ENCODE measurements at regions not wholly inside any gene's neighbourhood (a gene's known extent, or its start where the extent isn't known, plus 50 kb on each side); places are given as distances from the start of the nearest gene placed in this dataset.

DNA sequence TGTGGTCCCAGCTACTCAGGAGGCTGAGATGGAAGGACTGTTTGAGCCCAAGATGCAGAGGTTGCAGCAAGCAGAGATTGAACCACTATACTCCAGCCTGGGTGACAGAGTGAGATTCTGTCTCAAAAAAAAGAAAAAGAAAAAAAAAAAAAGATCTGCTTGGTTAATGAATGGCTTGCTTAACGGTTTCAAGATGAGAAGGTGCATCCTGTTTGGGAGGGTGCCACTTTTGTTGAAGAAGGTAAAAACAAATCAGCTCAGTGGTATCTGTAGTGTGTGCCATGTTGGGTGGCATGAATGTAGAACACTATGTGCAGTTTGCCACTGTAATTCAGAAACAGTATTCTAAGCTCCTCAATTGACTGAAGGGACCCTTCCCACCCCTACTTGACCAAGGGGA is 94.9 kb upstream of the ETV3 start:
- TF ChIP-seq, protein P1, sequence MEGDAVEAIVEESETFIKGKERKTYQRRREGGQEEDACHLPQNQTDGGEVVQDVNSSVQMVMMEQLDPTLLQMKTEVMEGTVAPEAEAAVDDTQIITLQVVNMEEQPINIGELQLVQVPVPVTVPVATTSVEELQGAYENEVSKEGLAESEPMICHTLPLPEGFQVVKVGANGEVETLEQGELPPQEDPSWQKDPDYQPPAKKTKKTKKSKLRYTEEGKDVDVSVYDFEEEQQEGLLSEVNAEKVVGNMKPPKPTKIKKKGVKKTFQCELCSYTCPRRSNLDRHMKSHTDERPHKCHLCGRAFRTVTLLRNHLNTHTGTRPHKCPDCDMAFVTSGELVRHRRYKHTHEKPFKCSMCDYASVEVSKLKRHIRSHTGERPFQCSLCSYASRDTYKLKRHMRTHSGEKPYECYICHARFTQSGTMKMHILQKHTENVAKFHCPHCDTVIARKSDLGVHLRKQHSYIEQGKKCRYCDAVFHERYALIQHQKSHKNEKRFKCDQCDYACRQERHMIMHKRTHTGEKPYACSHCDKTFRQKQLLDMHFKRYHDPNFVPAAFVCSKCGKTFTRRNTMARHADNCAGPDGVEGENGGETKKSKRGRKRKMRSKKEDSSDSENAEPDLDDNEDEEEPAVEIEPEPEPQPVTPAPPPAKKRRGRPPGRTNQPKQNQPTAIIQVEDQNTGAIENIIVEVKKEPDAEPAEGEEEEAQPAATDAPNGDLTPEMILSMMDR (IDR thresholded peaks at IDR 0.05; ENCODE audit: low read depth, low read length), result no peak
- DNase-seq (ENCODE audit: extremely low read depth, low read depth), result no peak

DNA sequence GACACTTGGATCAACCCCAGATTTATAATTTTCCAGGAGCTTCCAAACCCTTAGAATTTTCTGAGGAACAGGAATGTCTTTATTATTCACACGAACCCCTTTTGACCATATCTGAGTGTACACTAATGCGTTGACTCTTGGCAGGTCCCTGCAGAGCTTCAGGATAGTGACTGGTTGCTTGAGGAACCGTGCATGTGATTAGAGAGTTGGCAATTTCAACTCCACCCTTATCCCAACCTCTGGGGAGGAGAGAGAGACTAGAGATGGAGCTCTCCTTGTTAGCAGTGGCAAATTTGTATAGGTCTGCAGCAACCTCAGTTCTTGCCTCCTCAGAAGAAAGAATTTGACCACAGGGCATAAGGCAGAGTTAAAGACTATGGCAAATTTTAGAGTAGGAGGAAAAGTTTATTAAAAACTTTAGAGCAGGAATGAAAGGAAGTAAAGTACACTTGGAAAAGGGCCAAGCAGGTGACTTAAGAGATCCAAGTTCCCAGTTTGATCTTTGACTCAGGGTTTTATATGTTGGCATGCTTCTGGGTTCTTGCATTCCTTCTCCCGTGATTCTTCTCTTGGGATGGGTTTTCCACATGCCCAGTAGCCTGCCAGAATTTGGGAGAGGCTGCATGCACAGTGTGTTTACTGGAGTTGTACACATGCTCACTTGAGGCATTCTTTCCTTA is 93.8 kb upstream of the ETV3 start:
- DNase-seq (ENCODE audit: extremely low read depth, low read depth), result no peak
- TF ChIP-seq, protein P1 (IDR thresholded peaks at IDR 0.05; ENCODE audit: low read depth, low read length), result no peak

DNA sequence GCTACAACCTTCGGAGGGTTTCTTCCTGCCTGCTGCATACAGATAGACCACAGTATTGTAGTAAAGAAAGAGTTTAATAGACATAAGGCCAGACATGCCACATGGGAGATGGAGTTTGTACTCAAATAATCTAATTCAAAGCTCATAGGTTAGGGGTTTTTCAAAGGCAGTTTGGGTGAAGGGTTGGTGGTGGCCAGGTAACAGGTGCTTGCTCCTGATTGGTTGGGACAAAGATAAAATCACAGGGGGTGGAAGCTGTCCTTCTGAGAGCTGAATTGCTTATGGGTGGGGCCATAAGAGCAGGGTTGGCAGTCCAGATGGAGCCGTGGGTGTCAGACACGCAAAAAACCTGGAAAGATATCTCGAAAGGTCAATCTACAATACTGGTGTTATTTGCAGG is 92.3 kb upstream of the ETV3 start:
- TF ChIP-seq, protein P1 (IDR thresholded peaks at IDR 0.05; ENCODE audit: low read depth, low read length), result no peak

DNA sequence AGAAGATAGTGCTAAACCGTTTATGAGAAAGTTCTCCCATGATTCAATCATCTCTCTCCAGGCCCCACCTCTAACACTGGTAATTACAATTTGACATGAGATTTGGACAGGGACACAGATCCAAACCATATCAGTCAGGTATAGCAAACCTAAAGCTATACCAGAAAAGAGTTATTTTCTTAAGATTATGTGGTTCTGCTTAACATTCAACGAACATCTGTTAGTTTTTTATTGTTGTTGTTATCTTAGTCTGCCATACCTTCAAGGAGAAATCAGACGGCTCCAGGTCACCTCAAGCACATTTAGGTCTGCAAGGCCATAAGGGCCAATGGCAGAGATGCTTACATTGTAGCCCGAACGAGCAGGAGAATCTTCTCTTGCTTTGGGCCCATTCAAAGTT is 89.5 kb upstream of the ETV3 start:
- no peak for DNase-seq (ENCODE audit: extremely low read depth, low read depth)
- TF ChIP-seq, protein P1 (IDR thresholded peaks at IDR 0.05; ENCODE audit: low read depth, low read length), result no peak

More for the DNA sequence above, 92.3 kb upstream of the ETV3 start:
- DNase-seq (ENCODE audit: extremely low read depth, low read depth), result no peak

DNA sequence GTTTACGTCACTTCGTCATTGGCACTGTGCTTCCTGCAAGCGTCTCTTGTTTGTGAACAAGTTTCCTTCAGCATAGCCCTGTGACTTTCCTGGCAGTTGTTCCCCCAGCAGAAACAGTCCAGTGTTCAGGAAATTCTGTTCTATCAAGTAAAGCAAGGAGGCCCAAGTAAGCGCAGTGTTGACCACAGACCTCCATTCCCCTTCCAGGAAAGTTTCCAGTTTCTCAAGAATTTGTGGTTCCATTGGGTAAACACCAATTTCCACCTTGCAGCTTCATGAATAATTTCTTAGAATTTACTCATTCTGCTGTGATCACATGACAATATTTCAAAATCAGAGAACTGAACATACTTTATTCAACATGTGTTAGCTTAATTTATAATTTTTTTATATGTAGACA is 88.5 kb upstream of the ETV3 start:
- TF ChIP-seq, protein P1 (IDR thresholded peaks at IDR 0.05; ENCODE audit: low read depth, low read length), result no peak
- no peak for DNase-seq (ENCODE audit: extremely low read depth, low read depth)

DNA sequence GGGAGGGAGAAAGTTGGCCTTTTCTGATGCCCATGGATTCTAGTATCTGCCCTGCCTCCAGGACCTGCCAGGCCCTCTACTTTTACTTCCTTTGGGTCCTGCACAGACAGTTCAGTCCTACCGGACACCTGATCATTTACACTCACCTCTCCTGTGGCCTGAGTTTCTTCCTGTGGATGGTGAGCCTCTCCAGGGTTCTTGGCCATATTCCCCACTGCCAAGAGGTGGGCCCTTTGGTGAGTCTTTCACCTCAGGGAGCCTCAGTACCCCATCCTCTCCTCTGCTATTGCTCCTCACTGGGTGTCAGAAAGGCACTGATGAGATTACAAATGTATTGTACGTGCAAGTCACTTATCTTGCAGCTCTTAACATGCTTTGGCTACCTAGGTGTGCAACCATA is 81.4 kb upstream of the ETV3 start:
- no peak for DNase-seq (ENCODE audit: extremely low read depth, low read depth)
- TF ChIP-seq, protein P1 (IDR thresholded peaks at IDR 0.05; ENCODE audit: low read depth, low read length), result no peak

DNA sequence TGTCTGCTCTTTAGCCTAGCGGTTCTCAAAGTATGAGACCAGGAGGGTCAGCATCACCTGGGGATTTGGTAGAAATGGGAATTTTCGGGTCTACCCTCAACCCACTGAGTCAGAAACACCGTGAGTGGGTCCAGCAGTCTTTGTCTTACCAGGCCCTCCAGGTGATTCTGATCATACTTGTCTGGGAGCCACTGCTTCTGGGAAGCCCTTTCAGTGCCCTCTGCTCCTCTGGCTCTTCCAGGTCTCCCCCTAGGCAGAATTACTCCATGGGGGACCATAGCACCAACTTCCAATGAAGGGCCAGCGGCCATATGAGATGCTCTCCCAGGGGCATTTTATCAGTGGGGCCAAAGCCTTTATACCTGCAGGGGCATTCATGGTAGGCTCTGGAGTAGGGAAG is 81.0 kb upstream of the ETV3 start:
- DNase-seq (ENCODE audit: extremely low read depth, low read depth), result no peak
- TF ChIP-seq, protein P1 (IDR thresholded peaks at IDR 0.05; ENCODE audit: low read depth, low read length), result no peak
